CD14-positive monocyte (primary cell): ENCODE measurements at regions not wholly inside any gene's neighbourhood (a gene's known extent, or its start where the extent isn't known, plus 50 kb on each side); places are given as distances from the start of the nearest gene placed in this dataset.

Source experiments
- DNase-seq, 3 donors: peaks; one replicate each; pipeline ENCODE4 v3.0.0-alpha.2; 2011 to 2022
- H2AFZ ChIP-seq: 2 replicates; pipeline ENCODE4 v1.6.0; 2012; ENCODE audit warnings: mild to moderate bottlenecking, low read depth, low read length, inconsistent platforms; ENCODE audit not compliant: insufficient read depth, poor library complexity, severe bottlenecking
- H3K27ac ChIP-seq, 2 donors: 1 replicate in 1 of 2; 2 replicates in 1 of 2; pipeline ENCODE4 v1.5.1; 2012 to 2013; ENCODE audit warnings: low read length in 2 of 2, control low read depth in 1 of 2, inconsistent platforms in 1 of 2, low read depth in 1 of 2, mild to moderate bottlenecking in 1 of 2
- H3K27me3 ChIP-seq, 2 donors: one replicate each; pipeline versions ENCODE4 v1.6.0 to v1.6.1; 2011 to 2013; ENCODE audit warnings: low read length in 2 of 2; ENCODE audit not compliant: control insufficient read depth in 2 of 2, insufficient read depth in 2 of 2
- H3K36me3 ChIP-seq, 2 donors: replicated peaks in 1 of 2; 1 replicate in 1 of 2; 2 replicates in 1 of 2; pipeline versions ENCODE4 v1.5.1 to v1.6.1; 2012 to 2013; ENCODE audit warnings: low read length in 2 of 2, control low read depth in 1 of 2, inconsistent platforms in 1 of 2, mild to moderate bottlenecking in 1 of 2; ENCODE audit not compliant: insufficient read depth in 2 of 2, control insufficient read depth in 1 of 2
- H3K4me1 ChIP-seq, 2 donors: 1 replicate in 1 of 2; 2 replicates in 1 of 2; pipeline versions ENCODE4 v1.5.1 to v1.6.1; 2012 to 2013; ENCODE audit warnings: low read length in 2 of 2, control low read depth in 1 of 2, inconsistent platforms in 1 of 2, mild to moderate bottlenecking in 1 of 2, moderate library complexity in 1 of 2; ENCODE audit not compliant: insufficient read depth in 2 of 2, control insufficient read depth in 1 of 2
- H3K4me2 ChIP-seq: replicated peaks from 2 replicates; pipeline ENCODE3; 2012; ENCODE audit warnings: low read length, moderate library complexity, mild to moderate bottlenecking; ENCODE audit not compliant: poor library complexity, severe bottlenecking; ENCODE audit errors: extremely low read depth
- H3K4me3 ChIP-seq, 3 experiments: fragments of 200-600 bp in 1 of 3; sonication (generic) in 1 of 3; replicated peaks in 1 of 3; 1 replicate in 2 of 3; 2 replicates in 1 of 3; pipeline ENCODE4 v1.5.1; 2011 to 2013; ENCODE audit warnings: low read length in 3 of 3, mild to moderate bottlenecking in 3 of 3, control low read depth in 2 of 3, low read depth in 2 of 3, inconsistent platforms in 1 of 3, moderate library complexity in 1 of 3
- H3K79me2 ChIP-seq: 2 replicates; pipeline ENCODE4 v1.6.0; 2012; ENCODE audit warnings: mild to moderate bottlenecking, control low read depth, inconsistent platforms, low read length, moderate library complexity; ENCODE audit not compliant: insufficient read depth
- H3K9ac ChIP-seq: 2 replicates; pipeline ENCODE4 v1.6.0; 2017; ENCODE audit warnings: low read length, mild to moderate bottlenecking; ENCODE audit not compliant: insufficient read depth, poor library complexity, severe bottlenecking
- H3K9me3 ChIP-seq, 2 donors: replicated peaks in 1 of 2; 1 replicate in 1 of 2; 2 replicates in 1 of 2; pipeline versions ENCODE4 v1.5.1 to v1.6.1; 2012 to 2013; ENCODE audit warnings: low read length in 2 of 2, control low read depth in 1 of 2; ENCODE audit not compliant: control insufficient read depth in 1 of 2, insufficient read depth in 1 of 2
- H4K20me1 ChIP-seq: 2 replicates; pipeline ENCODE4 v1.6.0; 2012; ENCODE audit warnings: mild to moderate bottlenecking, low read length, control low read depth, moderate library complexity; ENCODE audit not compliant: insufficient read depth
- H3K27ac Mint-ChIP-seq, 7 donors: one replicate each; pipeline ENCODE4 v1.8.0; 2020; ENCODE audit warnings: mild to moderate bottlenecking in 7 of 7, mixed read lengths in 7 of 7, moderate library complexity in 6 of 7, inconsistent platforms in 2 of 7
- H3K27me3 Mint-ChIP-seq, 3 donors: one replicate each; pipeline ENCODE4 v1.8.0; 2021 to 2022; ENCODE audit warnings: low read depth in 3 of 3, mild to moderate bottlenecking in 3 of 3, mixed read lengths in 3 of 3, moderate library complexity in 3 of 3, inconsistent platforms in 1 of 3
- H3K36me3 Mint-ChIP-seq, 2 donors: one replicate each; pipeline ENCODE4 v1.8.0; 2020; ENCODE audit warnings: mixed read lengths in 2 of 2, inconsistent platforms in 1 of 2, mild to moderate bottlenecking in 1 of 2
- H3K4me1 Mint-ChIP-seq: one replicate; pipeline ENCODE4 v1.8.0; 2020; ENCODE audit warnings: mild to moderate bottlenecking, mixed read lengths
- H3K4me3 Mint-ChIP-seq, 2 donors: one replicate each; pipeline ENCODE4 v1.8.0; 2020; ENCODE audit warnings: mild to moderate bottlenecking in 2 of 2, mixed read lengths in 2 of 2, moderate library complexity in 1 of 2
- H3K9me3 Mint-ChIP-seq, 7 donors: one replicate each; pipeline ENCODE4 v1.8.0; 2020 to 2022; ENCODE audit warnings: mixed read lengths in 7 of 7, mild to moderate bottlenecking in 6 of 7, moderate library complexity in 6 of 7, inconsistent platforms in 2 of 7
- WGBS: methylation state at CpG from one replicate; pipeline ENCODE4 v1.1.5; 2013; ENCODE audit warnings: missing lambda C conversion rate; ENCODE audit not compliant: insufficient coverage; 5-methylcytosine and 5-hydroxymethylcytosine counted together
- intact Hi-C, 2 donors: fragments of 100-400 bp; cut with micrococcal nuclease; formaldehyde crosslinking; loops; one replicate each; pipeline versions ENCODE4 v1.15.0 to v1.15.1; 2023
- TF ChIP-seq, protein P1 (sequence below): fragments of 200-600 bp; IDR thresholded peaks from one replicate; pipeline ENCODE4 v1.8.0; 2022; ENCODE audit warnings: antibody characterized with exemption, mild to moderate bottlenecking

DNA sequence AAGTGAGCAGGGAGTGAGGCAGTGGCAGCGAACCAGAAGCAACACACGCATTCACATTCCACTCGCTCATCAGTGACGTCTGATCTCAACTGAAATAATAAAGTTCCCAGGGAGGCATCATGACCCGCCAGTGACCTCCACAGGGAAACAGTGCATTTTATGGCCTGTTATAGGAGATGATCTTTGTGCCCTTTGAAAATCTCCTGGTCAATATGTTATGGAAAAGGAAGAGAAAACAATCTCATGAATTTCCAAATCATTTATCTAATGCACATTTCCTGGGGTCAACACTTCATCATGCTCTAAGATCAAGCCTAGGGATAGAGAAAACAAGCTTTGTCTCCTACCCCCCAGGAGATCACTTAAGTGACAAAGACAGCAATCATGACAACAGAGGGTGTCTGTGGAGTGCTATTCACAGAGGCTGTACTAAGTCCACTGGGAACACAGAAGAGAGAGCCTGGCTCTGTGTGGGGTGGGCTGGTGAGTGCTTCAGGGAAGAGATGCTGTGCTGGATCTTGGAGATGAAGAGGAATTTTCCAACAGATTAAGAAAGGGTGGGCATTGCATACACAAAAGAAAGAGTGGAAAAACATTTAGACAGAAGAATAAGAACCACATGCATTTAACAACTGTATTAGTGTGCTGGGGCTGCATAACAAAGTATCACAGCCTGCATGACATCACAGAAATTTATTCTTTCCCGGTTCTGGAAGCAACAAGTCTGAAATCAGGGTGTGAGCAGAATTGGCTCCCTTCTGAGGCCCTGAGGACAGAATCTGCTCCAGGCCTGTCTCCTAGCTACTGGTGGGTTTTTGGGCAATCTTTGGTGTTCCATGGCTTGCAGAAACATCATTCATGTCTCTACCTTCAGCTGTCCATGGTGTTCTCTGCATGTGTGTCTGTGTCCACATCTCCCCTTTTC lies 613.9 kb upstream of the IGFBP3 start:
- intact Hi-C loops, result no loop called here
- H3K36me3 ChIP-seq, result no peaks in the 10 kb centered on the region
- no peak overlapping the region for H3K4me2 ChIP-seq
- no peak overlapping the region for H3K27ac Mint-ChIP-seq
- DNase-seq, result no peak
- no peak overlapping the region for H3K27ac ChIP-seq
- H4K20me1 ChIP-seq, result no peaks in the 10 kb centered on the region
- H3K9me3 ChIP-seq, result peaks cover 40 to 54% of the 10 kb centered on the region in 2 donors
- H3K27me3 ChIP-seq, result no peaks in the 10 kb centered on the region
- H3K4me3 ChIP-seq, result no peak overlapping the region
- peaks cover 9 to 22% (median 13%) of the 10 kb centered on the region in 7 donors for H3K9me3 Mint-ChIP-seq
- no peak overlapping the region for H3K9ac ChIP-seq
- peaks cover 0 to 1% (median 0%) of the 10 kb centered on the region in 3 donors for H3K27me3 Mint-ChIP-seq
- H3K36me3 Mint-ChIP-seq, result no peaks in the 10 kb centered on the region
- no peak overlapping the region for H2AFZ ChIP-seq
- H3K4me1 Mint-ChIP-seq, result no peaks in the 10 kb centered on the region
- TF ChIP-seq, protein P1, sequence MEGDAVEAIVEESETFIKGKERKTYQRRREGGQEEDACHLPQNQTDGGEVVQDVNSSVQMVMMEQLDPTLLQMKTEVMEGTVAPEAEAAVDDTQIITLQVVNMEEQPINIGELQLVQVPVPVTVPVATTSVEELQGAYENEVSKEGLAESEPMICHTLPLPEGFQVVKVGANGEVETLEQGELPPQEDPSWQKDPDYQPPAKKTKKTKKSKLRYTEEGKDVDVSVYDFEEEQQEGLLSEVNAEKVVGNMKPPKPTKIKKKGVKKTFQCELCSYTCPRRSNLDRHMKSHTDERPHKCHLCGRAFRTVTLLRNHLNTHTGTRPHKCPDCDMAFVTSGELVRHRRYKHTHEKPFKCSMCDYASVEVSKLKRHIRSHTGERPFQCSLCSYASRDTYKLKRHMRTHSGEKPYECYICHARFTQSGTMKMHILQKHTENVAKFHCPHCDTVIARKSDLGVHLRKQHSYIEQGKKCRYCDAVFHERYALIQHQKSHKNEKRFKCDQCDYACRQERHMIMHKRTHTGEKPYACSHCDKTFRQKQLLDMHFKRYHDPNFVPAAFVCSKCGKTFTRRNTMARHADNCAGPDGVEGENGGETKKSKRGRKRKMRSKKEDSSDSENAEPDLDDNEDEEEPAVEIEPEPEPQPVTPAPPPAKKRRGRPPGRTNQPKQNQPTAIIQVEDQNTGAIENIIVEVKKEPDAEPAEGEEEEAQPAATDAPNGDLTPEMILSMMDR, result no peak
- H3K79me2 ChIP-seq, result no peaks in the 10 kb centered on the region
- no peak overlapping the region for H3K4me3 Mint-ChIP-seq
- WGBS, result 86% methylated on average over 5 of the region's 6 CpGs
- no peaks in the 10 kb centered on the region for H3K4me1 ChIP-seq

DNA sequence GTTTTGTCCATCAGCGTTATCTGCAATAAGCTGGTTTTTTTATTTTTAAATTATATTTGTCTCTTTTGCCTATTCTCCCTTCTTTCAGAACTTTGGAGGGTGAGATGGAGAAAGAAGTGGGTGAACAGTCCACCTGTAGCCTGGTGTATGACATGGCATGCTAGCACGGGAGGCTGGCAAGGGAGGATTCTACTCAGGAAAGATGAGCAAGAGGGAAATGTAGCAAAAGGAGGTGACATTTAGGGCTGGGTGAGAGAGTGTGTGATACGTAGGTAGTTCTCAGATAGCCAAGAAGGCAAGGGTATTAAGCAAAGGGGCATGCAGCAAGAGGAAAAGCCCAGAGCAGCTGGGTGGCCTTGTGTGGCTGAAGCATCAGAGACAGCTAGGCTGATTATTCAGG lies 612.9 kb upstream of the IGFBP3 start:
- no peaks in the 10 kb centered on the region for H3K36me3 ChIP-seq
- no peak overlapping the region for H3K4me3 ChIP-seq
- peaks cover 9 to 25% (median 15%) of the 10 kb centered on the region in 7 donors for H3K9me3 Mint-ChIP-seq
- H3K27me3 ChIP-seq, result no peaks in the 10 kb centered on the region
- no peaks in the 10 kb centered on the region for H4K20me1 ChIP-seq
- H3K27ac Mint-ChIP-seq, result peak overlapping the region in 1 of 7 donors; percentile 33
- H3K4me3 Mint-ChIP-seq, result no peak overlapping the region
- H3K4me1 ChIP-seq, result no peaks in the 10 kb centered on the region
- TF ChIP-seq, protein P1, result no peak
- no peak overlapping the region for H3K4me2 ChIP-seq
- H3K9ac ChIP-seq, result no peak overlapping the region
- H3K79me2 ChIP-seq, result no peaks in the 10 kb centered on the region
- no peak for DNase-seq
- H3K9me3 ChIP-seq, result peaks cover 38 to 55% of the 10 kb centered on the region in 2 donors
- H3K27ac ChIP-seq, result no peak overlapping the region
- intact Hi-C loops, result no loop called here
- WGBS, result 91% methylated on average over 2 of the region's 3 CpGs
- peaks cover 0 to 1% (median 0%) of the 10 kb centered on the region in 3 donors for H3K27me3 Mint-ChIP-seq
- H3K36me3 Mint-ChIP-seq, result no peaks in the 10 kb centered on the region
- H2AFZ ChIP-seq, result no peak overlapping the region
- no peaks in the 10 kb centered on the region for H3K4me1 Mint-ChIP-seq
